Tibial nerve (tissue), 4 donors: ENCODE measurements at regions not wholly inside any gene's neighbourhood (a gene's known extent, or its start where the extent isn't known, plus 50 kb on each side); places are given as distances from the start of the nearest gene placed in this dataset.
A peak's percentile ranks its signal among the peaks of the same experiment; 100 is the strongest.

Source experiments
- DNase-seq, 2 donors: peaks; one replicate each; pipeline ENCODE4 v3.0.0-alpha.2; 2019; ENCODE audit warnings: low spot score in 2 of 2
- H3K27ac ChIP-seq, 4 donors: fragments of 200-600 bp; sonication (generic) in 3 of 4; one replicate each; pipeline ENCODE4 v1.5.1; 2017 to 2019; ENCODE audit warnings: mild to moderate bottlenecking in 1 of 4
- H3K27me3 ChIP-seq, 2 donors: fragments of 200-600 bp; sonication (generic) in 1 of 2; one replicate each; pipeline versions ENCODE4 v1.5.1 to v1.6.0; 2017 to 2019
- H3K36me3 ChIP-seq, 3 donors: fragments of 200-600 bp; sonication (generic); one replicate each; pipeline ENCODE4 v1.5.1; 2018 to 2019
- H3K4me1 ChIP-seq, 4 donors: fragments of 200-600 bp; sonication (generic) in 3 of 4; one replicate each; pipeline ENCODE4 v1.5.1; 2017 to 2019
- H3K4me3 ChIP-seq, 4 donors: fragments of 200-600 bp; sonication (generic) in 3 of 4; one replicate each; pipeline ENCODE4 v1.5.1; 2017 to 2019; ENCODE audit warnings: mild to moderate bottlenecking in 1 of 4, moderate library complexity in 1 of 4
- H3K9me3 ChIP-seq, 4 donors: fragments of 200-600 bp; sonication (generic) in 3 of 4; one replicate each; pipeline ENCODE4 v1.5.1; 2017 to 2019
- CTCF ChIP-seq, 5 experiments: fragments of 200-600 bp in 3 of 5; fragments of 450-650 bp in 2 of 5; sonication (generic) in 3 of 5; IDR thresholded peaks; one replicate each; pipeline ENCODE4 v1.5.1; 2016 to 2019; ENCODE audit warnings: antibody characterized with exemption in 5 of 5, mild to moderate bottlenecking in 3 of 5, moderate library complexity in 2 of 5
- EP300 ChIP-seq, 2 donors: sonication (generic); formaldehyde crosslinking; IDR thresholded peaks; one replicate each; pipeline ENCODE4 v1.6.1; 2017; ENCODE audit warnings: antibody characterized with exemption in 2 of 2, mild to moderate bottlenecking in 1 of 2
- POLR2A ChIP-seq, 2 donors: fragments of 450-650 bp; IDR thresholded peaks; one replicate each; pipeline ENCODE4 v1.6.1; 2017; ENCODE audit warnings: antibody characterized with exemption in 2 of 2, mild to moderate bottlenecking in 2 of 2, moderate library complexity in 2 of 2
- WGBS, 2 donors: methylation state at CpG; one replicate each; pipeline ENCODE4 v1.1.5; 2018; 5-methylcytosine and 5-hydroxymethylcytosine counted together

GRCh38 chr20:55656231-55656775 is 349.0 kb downstream of the CBLN4 start:
- Histone ChIP-seq H3K9me3 (no peaks in the 10 kb centered on the region), H3K4me3 (no peak overlapping the region), H3K4me1 (no peaks in the 10 kb centered on the region), H3K27ac (no peak overlapping the region), H3K27me3 (no peaks in the 10 kb centered on the region), H3K36me3 (no peaks in the 10 kb centered on the region)
- WGBS, 2 donors: 42 to 44% methylated on average over 3 of the region's 3 CpGs
- DNase-seq: no peak
- no peak for TF ChIP-seq CTCF (IDR thresholded peaks at IDR 0.05)
- no peak for TF ChIP-seq POLR2A (IDR thresholded peaks at IDR 0.05)
- no peak for TF ChIP-seq EP300 (IDR thresholded peaks at IDR 0.05)

- TF ChIP-seq EP300 (IDR thresholded peaks at IDR 0.05) (no peak), CTCF (IDR thresholded peaks at IDR 0.05) (no peak), POLR2A (IDR thresholded peaks at IDR 0.05) (no peak)
- H3K27me3 ChIP-seq: no peaks in the 10 kb centered on the region
- H3K36me3 ChIP-seq: no peaks in the 10 kb centered on the region
- peaks cover 0 to 15% (median 0%) of the 10 kb centered on the region in 4 donors for H3K4me1 ChIP-seq
- no peaks in the 10 kb centered on the region for H3K9me3 ChIP-seq
- DNase-seq: no peak
- peak overlapping the region in 2 of 4 donors; percentile 2 to 60 for H3K27ac ChIP-seq
- 31 to 41% methylated on average over 6 of the region's 6 CpGs for WGBS, 2 donors
- no peak overlapping the region for H3K4me3 ChIP-seq
Observed at GRCh38 chr20:55650657-55651360, 354.5 kb downstream of the CBLN4 start.

GRCh38 chr20:55649254-55649653 is 356.1 kb downstream of the CBLN4 start:
- TF ChIP-seq POLR2A (IDR thresholded peaks at IDR 0.05) (no peak), CTCF (IDR thresholded peaks at IDR 0.05) (no peak), EP300 (IDR thresholded peaks at IDR 0.05) (peak in 1 of 2 donors; percentile 54)
- no peaks in the 10 kb centered on the region for H3K36me3 ChIP-seq
- no peaks in the 10 kb centered on the region for H3K9me3 ChIP-seq
- WGBS, 2 donors: 36 to 41% methylated on average over 6 of the region's 6 CpGs
- no peaks in the 10 kb centered on the region for H3K27me3 ChIP-seq
- DNase-seq: no peak
- no peak overlapping the region for H3K4me3 ChIP-seq
- H3K4me1 ChIP-seq: peaks cover 0 to 15% (median 0%) of the 10 kb centered on the region in 4 donors
- H3K27ac ChIP-seq: peak overlapping the region in 2 of 4 donors; percentile 61 to 86

- 77 to 83% methylated on average over 4 of the region's 4 CpGs for WGBS, 2 donors
- Histone ChIP-seq H3K36me3 (no peaks in the 10 kb centered on the region), H3K9me3 (no peaks in the 10 kb centered on the region), H3K27me3 (no peaks in the 10 kb centered on the region), H3K4me1 (peaks cover 0 to 15% (median 0%) of the 10 kb centered on the region in 4 donors), H3K27ac (peak overlapping the region in 1 of 4 donors; percentile 0), H3K4me3 (no peak overlapping the region)
- TF ChIP-seq CTCF (IDR thresholded peaks at IDR 0.05) (no peak), EP300 (IDR thresholded peaks at IDR 0.05) (no peak), POLR2A (IDR thresholded peaks at IDR 0.05) (no peak)
- no peak for DNase-seq
Observed at GRCh38 chr20:55646851-55647250, 358.5 kb downstream of the CBLN4 start.

GRCh38 chr20:55641497-55641896 is 363.8 kb downstream of the CBLN4 start:
- H3K4me3 ChIP-seq: no peak overlapping the region
- no peaks in the 10 kb centered on the region for H3K9me3 ChIP-seq
- no peak for DNase-seq
- H3K27me3 ChIP-seq: no peaks in the 10 kb centered on the region
- no peak for TF ChIP-seq CTCF (IDR thresholded peaks at IDR 0.05)
- no peaks in the 10 kb centered on the region for H3K36me3 ChIP-seq
- no peaks in the 10 kb centered on the region for H3K4me1 ChIP-seq
- no peak overlapping the region for H3K27ac ChIP-seq
- WGBS, 2 donors: 50 to 60% methylated on average over 1 of the region's 1 CpG
